Rectal smooth muscle tissue (tissue), 1 donor: ENCODE measurements at regions not wholly inside any gene's neighbourhood (a gene's known extent, or its start where the extent isn't known, plus 50 kb on each side); places are given as distances from the start of the nearest gene placed in this dataset.
"Not testable (repeated sequence)": the region's sequence is repeated elsewhere in the genome, so short reads cannot be mapped to it uniquely, and the experiment has no call there.

ENCODE experiments used
- H3K27ac ChIP-seq: one replicate; pipeline ENCODE4 v1.7.0; 2013; ENCODE audit warnings: low read depth, low read length, inconsistent platforms
- H3K27me3 ChIP-seq: one replicate; pipeline ENCODE4 v1.7.0; 2013; ENCODE audit warnings: low read length; ENCODE audit not compliant: control insufficient read depth, insufficient read depth
- H3K36me3 ChIP-seq: one replicate; pipeline ENCODE4 v1.7.0; 2013; ENCODE audit warnings: low read length; ENCODE audit not compliant: control insufficient read depth, insufficient read depth
- H3K4me1 ChIP-seq: one replicate; pipeline ENCODE4 v1.7.0; 2013; ENCODE audit warnings: low read length; ENCODE audit not compliant: control insufficient read depth, insufficient read depth
- H3K4me3 ChIP-seq: one replicate; pipeline ENCODE4 v1.7.0; 2013; ENCODE audit warnings: low read length
- H3K9ac ChIP-seq: one replicate; pipeline ENCODE4 v1.7.0; 2013; ENCODE audit warnings: low read length

GRCh38 chr7:47188136-47188535, 393.8 kb downstream of the TNS3 start:
- no peak overlapping the region for H3K4me3 ChIP-seq
- no peak overlapping the region for H3K27ac ChIP-seq
- H3K4me1 ChIP-seq: peaks cover 12% of the 10 kb centered on the region
- no peaks in the 10 kb centered on the region for H3K36me3 ChIP-seq
- no peaks in the 10 kb centered on the region for H3K27me3 ChIP-seq
- H3K9ac ChIP-seq: no peak overlapping the region

- no peak overlapping the region for H3K27ac ChIP-seq
- no peak overlapping the region for H3K9ac ChIP-seq
- no peak overlapping the region for H3K4me3 ChIP-seq
- H3K27me3 ChIP-seq: no peaks in the 10 kb centered on the region
- H3K4me1 ChIP-seq: peaks cover 27% of the 10 kb centered on the region
- H3K36me3 ChIP-seq: no peaks in the 10 kb centered on the region
Observed at GRCh38 chr7:47186316-47186715, 395.6 kb downstream of the TNS3 start.

- H3K9ac ChIP-seq: no peak overlapping the region
- no peak overlapping the region for H3K27ac ChIP-seq
- no peak overlapping the region for H3K4me3 ChIP-seq
- H3K4me1 ChIP-seq: peaks cover 28% of the 10 kb centered on the region
- H3K36me3 ChIP-seq: no peaks in the 10 kb centered on the region
- H3K27me3 ChIP-seq: no peaks in the 10 kb centered on the region
Observed at GRCh38 chr7:47185839-47186238, 396.1 kb downstream of the TNS3 start.

DNA sequence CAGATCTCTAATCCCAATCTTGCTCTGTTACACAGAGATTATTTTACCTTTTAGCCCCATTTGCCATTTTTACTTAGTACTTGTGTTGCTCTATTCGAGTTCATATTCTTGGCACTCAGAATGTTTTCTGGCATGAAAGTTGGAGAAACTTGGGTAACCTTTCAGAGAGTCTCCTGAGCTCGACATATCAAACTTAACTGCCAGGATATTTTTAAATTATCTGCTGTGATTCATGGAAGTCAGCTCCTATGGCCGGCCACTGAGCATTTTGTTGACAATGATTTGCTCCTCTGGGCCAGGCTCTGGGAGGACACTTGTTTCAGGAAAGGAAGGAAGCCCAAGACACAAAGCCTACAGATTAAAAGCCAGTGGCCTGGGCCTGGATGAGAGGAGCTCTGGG, 396.7 kb downstream of the TNS3 start:
- no peak overlapping the region for H3K27ac ChIP-seq
- H3K4me1 ChIP-seq: peaks cover 34% of the 10 kb centered on the region
- no peak overlapping the region for H3K9ac ChIP-seq
- no peak overlapping the region for H3K4me3 ChIP-seq
- no peaks in the 10 kb centered on the region for H3K27me3 ChIP-seq
- H3K36me3 ChIP-seq: no peaks in the 10 kb centered on the region

- Histone ChIP-seq H3K4me1 (peaks cover 34% of the 10 kb centered on the region), H3K27ac (no peak overlapping the region), H3K4me3 (no peak overlapping the region), H3K27me3 (no peaks in the 10 kb centered on the region), H3K36me3 (no peaks in the 10 kb centered on the region), H3K9ac (no peak overlapping the region)
Observed at GRCh38 chr7:47183862-47184590, 397.9 kb downstream of the TNS3 start.

- peaks cover 34% of the 10 kb centered on the region for H3K4me1 ChIP-seq
- H3K27me3 ChIP-seq: no peaks in the 10 kb centered on the region
- H3K36me3 ChIP-seq: no peaks in the 10 kb centered on the region
- H3K27ac ChIP-seq: no peak overlapping the region
- no peak overlapping the region for H3K4me3 ChIP-seq
- no peak overlapping the region for H3K9ac ChIP-seq
Observed at GRCh38 chr7:47181746-47182361, 400.1 kb downstream of the TNS3 start.

GRCh38 chr7:47180516-47180826, 401.4 kb downstream of the TNS3 start:
- H3K9ac ChIP-seq: no peak overlapping the region
- H3K36me3 ChIP-seq: no peaks in the 10 kb centered on the region
- H3K4me3 ChIP-seq: no peak overlapping the region
- no peaks in the 10 kb centered on the region for H3K27me3 ChIP-seq
- H3K4me1 ChIP-seq: peaks cover 34% of the 10 kb centered on the region
- no peak overlapping the region for H3K27ac ChIP-seq

- H3K4me3 ChIP-seq: no peak overlapping the region
- no peaks in the 10 kb centered on the region for H3K36me3 ChIP-seq
- H3K9ac ChIP-seq: no peak overlapping the region
- H3K27me3 ChIP-seq: no peaks in the 10 kb centered on the region
- H3K27ac ChIP-seq: no peak overlapping the region
- peaks cover 30% of the 10 kb centered on the region for H3K4me1 ChIP-seq
Observed at GRCh38 chr7:47179812-47180515, 401.9 kb downstream of the TNS3 start.

DNA sequence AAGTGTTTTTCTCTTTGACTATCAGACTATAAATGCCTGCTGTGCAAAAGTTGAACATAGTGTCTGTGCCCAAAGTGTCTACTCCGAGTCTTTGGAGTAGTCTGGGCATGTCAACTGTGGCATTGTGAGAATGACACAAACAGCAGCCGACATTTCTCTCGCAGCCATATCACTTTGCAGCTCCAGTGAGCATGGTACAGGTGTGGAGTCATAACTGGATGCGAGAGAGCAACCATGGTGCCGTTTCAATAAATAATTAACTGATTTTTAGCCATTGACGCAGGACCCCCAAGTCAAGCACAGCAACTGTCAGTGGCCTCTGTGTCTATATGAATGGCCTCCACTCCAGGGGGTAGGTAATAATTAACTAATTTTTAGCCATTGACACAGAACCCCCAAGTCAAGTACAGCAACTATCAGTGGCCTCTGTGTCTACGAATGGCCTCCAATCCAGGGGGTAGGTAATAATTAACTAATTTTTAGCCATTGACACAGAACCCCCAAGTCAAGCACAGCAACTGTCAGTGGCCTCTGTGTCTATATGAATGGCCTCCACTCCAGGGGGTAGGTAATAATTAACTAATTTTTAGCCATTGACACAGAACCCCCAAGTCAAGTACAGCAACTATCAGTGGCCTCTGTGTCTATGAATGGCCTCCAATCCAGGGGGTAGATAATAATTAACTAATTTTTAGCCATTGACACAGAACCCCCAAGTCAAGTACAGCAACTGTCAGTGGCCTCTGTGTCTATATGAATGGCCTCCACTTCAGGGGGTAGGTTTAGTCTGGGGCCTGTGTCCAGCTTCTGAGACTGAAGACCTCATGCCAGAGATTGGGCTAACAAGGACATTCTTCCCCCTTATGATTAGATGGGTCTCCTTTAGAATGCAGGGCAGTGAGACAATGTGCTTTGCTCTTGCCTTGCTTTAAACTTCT, 409.0 kb downstream of the TNS3 start:
- H3K9ac ChIP-seq, H3K27ac ChIP-seq, H3K4me1 ChIP-seq, H3K36me3 ChIP-seq, H3K4me3 ChIP-seq, H3K27me3 ChIP-seq: not testable (repeated sequence)

GRCh38 chr7:47170516-47170915, 411.4 kb downstream of the TNS3 start:
- Histone ChIP-seq H3K27ac (no peak overlapping the region), H3K4me1 (no peaks in the 10 kb centered on the region), H3K4me3 (no peak overlapping the region), H3K36me3 (no peaks in the 10 kb centered on the region), H3K27me3 (no peaks in the 10 kb centered on the region), H3K9ac (no peak overlapping the region)

GRCh38 chr7:47154791-47155190, 427.1 kb downstream of the TNS3 start:
- Histone ChIP-seq H3K4me3 (no peak overlapping the region), H3K9ac (no peak overlapping the region), H3K4me1 (peaks cover 21% of the 10 kb centered on the region), H3K36me3 (no peaks in the 10 kb centered on the region), H3K27me3 (no peaks in the 10 kb centered on the region), H3K27ac (no peak overlapping the region)

DNA sequence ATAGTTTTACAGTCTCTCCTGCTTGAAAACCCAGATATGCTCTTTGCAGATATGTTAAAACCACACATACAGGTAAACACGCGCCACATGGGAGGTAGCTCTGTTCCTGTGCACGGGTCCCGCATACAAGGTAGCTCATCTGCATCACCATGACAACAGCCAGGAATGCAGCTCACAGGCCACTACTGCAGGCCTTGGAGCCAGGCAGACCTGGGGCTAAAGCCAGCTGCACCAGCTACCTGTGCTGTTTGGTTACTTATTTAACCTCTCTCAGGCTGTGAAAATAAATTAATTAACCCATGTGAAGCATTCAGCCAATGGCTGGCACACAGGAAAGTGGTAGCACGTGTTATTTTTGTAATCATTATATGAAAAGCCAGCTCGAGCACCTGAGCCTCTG, 428.3 kb downstream of the TNS3 start:
- H3K4me3 ChIP-seq: no peak overlapping the region
- no peaks in the 10 kb centered on the region for H3K36me3 ChIP-seq
- no peak overlapping the region for H3K9ac ChIP-seq
- H3K27ac ChIP-seq: no peak overlapping the region
- H3K4me1 ChIP-seq: peaks cover 32% of the 10 kb centered on the region
- H3K27me3 ChIP-seq: no peaks in the 10 kb centered on the region
